NT2/D1 (cell line): ENCODE measurements at regions not wholly inside any gene's neighbourhood (a gene's known extent, or its start where the extent isn't known, plus 50 kb on each side); places are given as distances from the start of the nearest gene placed in this dataset.
"Not testable (repeated sequence)": the region's sequence is repeated elsewhere in the genome, so short reads cannot be mapped to it uniquely, and the experiment has no call there.

Experiments used
- SUZ12 ChIP-seq: IDR thresholded peaks from 2 replicates; pipeline ENCODE4 v1.6.1; 2011; ENCODE audit not compliant: insufficient read length, insufficient read depth; ENCODE audit errors: extremely low read depth
- YY1 ChIP-seq: IDR thresholded peaks from 2 replicates; pipeline ENCODE4 v1.6.1; 2011; ENCODE audit not compliant: insufficient read length, insufficient read depth
- ZNF274 ChIP-seq: IDR thresholded peaks from 2 replicates; pipeline ENCODE4 v1.6.1; 2011; ENCODE audit warnings: mild to moderate bottlenecking, low read depth, low read length

DNA sequence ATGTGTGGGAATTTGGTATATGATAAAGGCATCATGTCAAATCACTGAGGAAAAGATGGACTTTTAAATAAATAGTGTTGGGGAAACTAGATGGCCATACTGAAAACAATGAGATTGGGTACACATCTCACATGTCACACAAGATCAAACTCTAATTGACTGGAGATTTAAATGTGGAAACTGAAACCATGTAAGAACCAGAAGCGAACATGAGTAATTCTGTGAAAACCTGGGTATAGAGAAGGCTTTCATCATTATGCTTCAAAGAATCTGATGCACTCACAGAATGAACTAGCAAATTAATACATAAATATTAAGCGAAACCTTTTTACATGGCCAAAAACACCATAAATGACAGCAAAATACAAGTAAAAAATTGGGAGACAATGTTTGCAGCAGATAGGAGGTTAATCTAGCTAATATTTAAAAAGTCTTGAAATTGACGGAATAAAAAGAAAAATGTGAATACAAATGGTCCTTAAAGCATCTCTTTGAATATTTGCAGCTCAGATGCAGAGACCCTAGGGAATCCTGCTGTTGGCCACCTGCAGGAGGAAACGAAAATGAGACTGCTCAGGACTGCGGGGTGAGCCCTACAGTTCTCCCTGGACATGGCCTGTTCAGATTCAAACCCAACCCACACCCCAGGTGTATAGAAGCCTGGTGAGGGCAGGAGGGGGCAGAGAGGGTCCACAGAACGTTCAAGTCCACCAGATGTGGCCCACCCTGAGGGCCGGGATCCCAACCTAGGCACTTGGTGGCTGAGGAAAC is 297.6 kb upstream of the WSB1 start:
- TF ChIP-seq ZNF274, SUZ12, YY1: not testable (repeated sequence)
